HL-60 (cell line): ENCODE measurements at regions not wholly inside any gene's neighbourhood (a gene's known extent, or its start where the extent isn't known, plus 50 kb on each side); places are given as distances from the start of the nearest gene placed in this dataset.

Experiments
- GABPA ChIP-seq: IDR thresholded peaks from 2 replicates; pipeline ENCODE4 v1.6.1; 2012; ENCODE audit warnings: low read depth
- POLR2AphosphoS5 ChIP-seq: IDR thresholded peaks from 2 replicates; pipeline ENCODE4 v1.6.1; 2012; ENCODE audit warnings: low read depth
- TF ChIP-seq, protein P1 (sequence below): IDR thresholded peaks from one replicate; pipeline ENCODE4 v1.5.1; 2011; ENCODE audit warnings: low read length, control low read depth, inconsistent platforms; ENCODE audit not compliant: insufficient read depth
- TF ChIP-seq, protein P2 (sequence below): IDR thresholded peaks from 2 replicates; pipeline ENCODE4 v1.6.1; 2012; ENCODE audit warnings: low read depth; ENCODE audit not compliant: insufficient replicate concordance

DNA sequence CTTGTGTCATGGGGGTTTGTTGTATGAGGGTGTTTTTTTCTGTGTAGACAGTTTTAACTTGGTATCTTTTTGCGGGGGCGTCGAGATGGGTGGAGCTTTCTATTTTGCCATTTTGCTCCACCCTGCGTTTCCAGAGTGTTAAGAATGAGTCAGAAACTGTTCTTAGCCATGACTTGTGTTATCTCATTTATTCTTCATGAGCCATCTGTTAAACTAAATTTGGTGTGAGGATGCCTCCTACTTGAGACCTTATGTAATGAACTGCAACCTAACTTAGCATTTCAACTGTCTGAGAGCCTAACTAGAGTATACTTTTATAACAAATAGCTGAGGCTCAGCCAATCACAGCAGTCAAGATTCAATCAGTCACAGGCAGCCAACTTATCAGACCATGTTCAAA lies 1873.5 kb downstream of the NCAM2 start:
- TF ChIP-seq, protein P1, sequence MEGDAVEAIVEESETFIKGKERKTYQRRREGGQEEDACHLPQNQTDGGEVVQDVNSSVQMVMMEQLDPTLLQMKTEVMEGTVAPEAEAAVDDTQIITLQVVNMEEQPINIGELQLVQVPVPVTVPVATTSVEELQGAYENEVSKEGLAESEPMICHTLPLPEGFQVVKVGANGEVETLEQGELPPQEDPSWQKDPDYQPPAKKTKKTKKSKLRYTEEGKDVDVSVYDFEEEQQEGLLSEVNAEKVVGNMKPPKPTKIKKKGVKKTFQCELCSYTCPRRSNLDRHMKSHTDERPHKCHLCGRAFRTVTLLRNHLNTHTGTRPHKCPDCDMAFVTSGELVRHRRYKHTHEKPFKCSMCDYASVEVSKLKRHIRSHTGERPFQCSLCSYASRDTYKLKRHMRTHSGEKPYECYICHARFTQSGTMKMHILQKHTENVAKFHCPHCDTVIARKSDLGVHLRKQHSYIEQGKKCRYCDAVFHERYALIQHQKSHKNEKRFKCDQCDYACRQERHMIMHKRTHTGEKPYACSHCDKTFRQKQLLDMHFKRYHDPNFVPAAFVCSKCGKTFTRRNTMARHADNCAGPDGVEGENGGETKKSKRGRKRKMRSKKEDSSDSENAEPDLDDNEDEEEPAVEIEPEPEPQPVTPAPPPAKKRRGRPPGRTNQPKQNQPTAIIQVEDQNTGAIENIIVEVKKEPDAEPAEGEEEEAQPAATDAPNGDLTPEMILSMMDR = no peak
- TF ChIP-seq POLR2AphosphoS5 (no peak), GABPA (no peak)
- TF ChIP-seq, protein P2, sequence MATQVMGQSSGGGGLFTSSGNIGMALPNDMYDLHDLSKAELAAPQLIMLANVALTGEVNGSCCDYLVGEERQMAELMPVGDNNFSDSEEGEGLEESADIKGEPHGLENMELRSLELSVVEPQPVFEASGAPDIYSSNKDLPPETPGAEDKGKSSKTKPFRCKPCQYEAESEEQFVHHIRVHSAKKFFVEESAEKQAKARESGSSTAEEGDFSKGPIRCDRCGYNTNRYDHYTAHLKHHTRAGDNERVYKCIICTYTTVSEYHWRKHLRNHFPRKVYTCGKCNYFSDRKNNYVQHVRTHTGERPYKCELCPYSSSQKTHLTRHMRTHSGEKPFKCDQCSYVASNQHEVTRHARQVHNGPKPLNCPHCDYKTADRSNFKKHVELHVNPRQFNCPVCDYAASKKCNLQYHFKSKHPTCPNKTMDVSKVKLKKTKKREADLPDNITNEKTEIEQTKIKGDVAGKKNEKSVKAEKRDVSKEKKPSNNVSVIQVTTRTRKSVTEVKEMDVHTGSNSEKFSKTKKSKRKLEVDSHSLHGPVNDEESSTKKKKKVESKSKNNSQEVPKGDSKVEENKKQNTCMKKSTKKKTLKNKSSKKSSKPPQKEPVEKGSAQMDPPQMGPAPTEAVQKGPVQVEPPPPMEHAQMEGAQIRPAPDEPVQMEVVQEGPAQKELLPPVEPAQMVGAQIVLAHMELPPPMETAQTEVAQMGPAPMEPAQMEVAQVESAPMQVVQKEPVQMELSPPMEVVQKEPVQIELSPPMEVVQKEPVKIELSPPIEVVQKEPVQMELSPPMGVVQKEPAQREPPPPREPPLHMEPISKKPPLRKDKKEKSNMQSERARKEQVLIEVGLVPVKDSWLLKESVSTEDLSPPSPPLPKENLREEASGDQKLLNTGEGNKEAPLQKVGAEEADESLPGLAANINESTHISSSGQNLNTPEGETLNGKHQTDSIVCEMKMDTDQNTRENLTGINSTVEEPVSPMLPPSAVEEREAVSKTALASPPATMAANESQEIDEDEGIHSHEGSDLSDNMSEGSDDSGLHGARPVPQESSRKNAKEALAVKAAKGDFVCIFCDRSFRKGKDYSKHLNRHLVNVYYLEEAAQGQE = no peak
